ENCODE measurements at regions not wholly inside any gene's neighbourhood (a gene's known extent, or its start where the extent isn't known, plus 50 kb on each side); places are given as distances from the start of the nearest gene placed in this dataset.

DNA sequence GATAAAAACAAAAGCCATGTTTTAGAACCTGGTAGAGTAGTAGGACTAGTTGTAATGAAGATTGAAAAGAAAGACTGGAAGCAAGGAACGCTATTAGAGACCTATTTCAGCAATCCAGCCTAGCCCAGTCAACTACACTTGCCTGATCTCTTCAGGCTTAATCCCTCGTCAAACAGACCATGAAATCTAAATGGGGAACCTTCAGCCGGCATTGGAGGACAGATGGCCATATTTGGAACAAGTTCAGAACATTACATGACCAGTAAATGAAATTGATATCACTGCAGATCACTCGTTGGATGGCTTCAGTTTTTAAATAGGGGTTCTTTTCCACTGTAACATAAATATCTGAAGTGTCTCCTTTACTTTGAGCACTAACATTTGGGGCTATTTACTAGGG, 84.8 kb upstream of the WDR44 start:
- H3K4me2 ChIP-seq (ENCODE audit: low read length): no peak overlapping the region
- no peaks in the 10 kb centered on the region for H3K9me2 ChIP-seq (ENCODE audit: low read depth, low read length)
- H4K20me1 ChIP-seq (ENCODE audit: insufficient read depth, low read length): no peaks in the 10 kb centered on the region
- no peak overlapping the region for H2AFZ ChIP-seq (ENCODE audit: low read length)
- no peaks in the 10 kb centered on the region for H3K36me3 ChIP-seq (ENCODE audit: insufficient read depth, low read length)
- no peak for TF ChIP-seq EZH2 (IDR thresholded peaks at IDR 0.05; ENCODE audit: borderline replicate concordance, low read length)
- no peak for TF ChIP-seq CTCF (IDR thresholded peaks at IDR 0.05; ENCODE audit: low read length)
- no peaks in the 10 kb centered on the region for H3K4me1 ChIP-seq (ENCODE audit: insufficient read depth, low read length, severe bottlenecking)
- H3K27me3 ChIP-seq (ENCODE audit: insufficient read depth, low read length): no peaks in the 10 kb centered on the region
- H3K79me2 ChIP-seq (ENCODE audit: insufficient read depth, low read length): no peaks in the 10 kb centered on the region
- H3K27ac ChIP-seq (ENCODE audit: low read depth, low read length, poor library complexity, severe bottlenecking): no peak overlapping the region
- H3K4me3 ChIP-seq (ENCODE audit: low read depth, low read length, poor library complexity, severe bottlenecking): no peak overlapping the region
- H3K9me3 ChIP-seq (ENCODE audit: low read length): no peaks in the 10 kb centered on the region
- no peak overlapping the region for H3K9ac ChIP-seq (ENCODE audit: low read length)
- no peaks in the 10 kb centered on the region for H3F3A ChIP-seq (ENCODE audit: insufficient read depth, low read length)

GRCh38 chrX:118271775-118272174, 74.1 kb upstream of the WDR44 start:
- Histone ChIP-seq H3K4me3 (ENCODE audit: low read depth, low read length, poor library complexity, severe bottlenecking) (no peak overlapping the region), H3K9me2 (ENCODE audit: low read depth, low read length) (no peaks in the 10 kb centered on the region), H3K4me1 (ENCODE audit: insufficient read depth, low read length, severe bottlenecking) (no peaks in the 10 kb centered on the region), H3K9ac (ENCODE audit: low read length) (no peak overlapping the region), H3K4me2 (ENCODE audit: low read length) (no peak overlapping the region), H3F3A (ENCODE audit: insufficient read depth, low read length) (no peaks in the 10 kb centered on the region), H2AFZ (ENCODE audit: low read length) (no peak overlapping the region), H3K79me2 (ENCODE audit: insufficient read depth, low read length) (no peaks in the 10 kb centered on the region), H3K27ac (ENCODE audit: low read depth, low read length, poor library complexity, severe bottlenecking) (no peak overlapping the region), H3K9me3 (ENCODE audit: low read length) (no peaks in the 10 kb centered on the region), H3K36me3 (ENCODE audit: insufficient read depth, low read length) (no peaks in the 10 kb centered on the region), H3K27me3 (ENCODE audit: insufficient read depth, low read length) (no peaks in the 10 kb centered on the region), H4K20me1 (ENCODE audit: insufficient read depth, low read length) (no peaks in the 10 kb centered on the region)
- TF ChIP-seq EZH2 (IDR thresholded peaks at IDR 0.05; ENCODE audit: borderline replicate concordance, low read length) (no peak), CTCF (IDR thresholded peaks at IDR 0.05; ENCODE audit: low read length) (no peak)

DNA sequence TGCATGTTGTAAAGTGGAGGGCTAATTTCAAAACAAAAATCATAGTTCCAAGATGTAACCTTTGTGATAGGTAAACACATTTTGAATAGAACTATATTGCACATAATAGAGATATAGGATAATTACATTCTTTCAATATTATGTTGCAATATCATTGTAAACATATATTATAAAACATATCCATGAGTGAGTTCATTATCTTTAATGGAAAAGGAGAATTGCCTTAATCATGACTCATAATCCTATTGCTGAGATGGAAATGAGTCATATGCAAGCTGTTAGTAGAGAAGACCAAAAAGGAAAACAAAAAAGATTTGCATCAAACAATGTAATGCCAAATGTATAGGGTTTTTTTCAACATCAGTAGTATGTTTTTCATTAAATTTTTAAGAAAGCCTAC, 73.7 kb upstream of the WDR44 start:
- H3K4me1 ChIP-seq (ENCODE audit: insufficient read depth, low read length, severe bottlenecking): no peaks in the 10 kb centered on the region
- no peak overlapping the region for H2AFZ ChIP-seq (ENCODE audit: low read length)
- H3K4me3 ChIP-seq (ENCODE audit: low read depth, low read length, poor library complexity, severe bottlenecking): no peak overlapping the region
- H3K9ac ChIP-seq (ENCODE audit: low read length): no peak overlapping the region
- no peak overlapping the region for H3K27ac ChIP-seq (ENCODE audit: low read depth, low read length, poor library complexity, severe bottlenecking)
- H4K20me1 ChIP-seq (ENCODE audit: insufficient read depth, low read length): no peaks in the 10 kb centered on the region
- H3K36me3 ChIP-seq (ENCODE audit: insufficient read depth, low read length): no peaks in the 10 kb centered on the region
- no peaks in the 10 kb centered on the region for H3F3A ChIP-seq (ENCODE audit: insufficient read depth, low read length)
- H3K9me3 ChIP-seq (ENCODE audit: low read length): no peaks in the 10 kb centered on the region
- no peaks in the 10 kb centered on the region for H3K27me3 ChIP-seq (ENCODE audit: insufficient read depth, low read length)
- TF ChIP-seq EZH2 (IDR thresholded peaks at IDR 0.05; ENCODE audit: borderline replicate concordance, low read length) (no peak), CTCF (IDR thresholded peaks at IDR 0.05; ENCODE audit: low read length) (no peak)
- H3K79me2 ChIP-seq (ENCODE audit: insufficient read depth, low read length): no peaks in the 10 kb centered on the region
- H3K9me2 ChIP-seq (ENCODE audit: low read depth, low read length): no peaks in the 10 kb centered on the region
- no peak overlapping the region for H3K4me2 ChIP-seq (ENCODE audit: low read length)

Data from OCI-LY1 (cell line).